ENCODE measurements at regions not wholly inside any gene's neighbourhood (a gene's known extent, or its start where the extent isn't known, plus 50 kb on each side); places are given as distances from the start of the nearest gene placed in this dataset.

GRCh38 chr9:17906176-17906840, 327.4 kb downstream of the SH3GL2 start (continued):
- TF ChIP-seq, protein P1, sequence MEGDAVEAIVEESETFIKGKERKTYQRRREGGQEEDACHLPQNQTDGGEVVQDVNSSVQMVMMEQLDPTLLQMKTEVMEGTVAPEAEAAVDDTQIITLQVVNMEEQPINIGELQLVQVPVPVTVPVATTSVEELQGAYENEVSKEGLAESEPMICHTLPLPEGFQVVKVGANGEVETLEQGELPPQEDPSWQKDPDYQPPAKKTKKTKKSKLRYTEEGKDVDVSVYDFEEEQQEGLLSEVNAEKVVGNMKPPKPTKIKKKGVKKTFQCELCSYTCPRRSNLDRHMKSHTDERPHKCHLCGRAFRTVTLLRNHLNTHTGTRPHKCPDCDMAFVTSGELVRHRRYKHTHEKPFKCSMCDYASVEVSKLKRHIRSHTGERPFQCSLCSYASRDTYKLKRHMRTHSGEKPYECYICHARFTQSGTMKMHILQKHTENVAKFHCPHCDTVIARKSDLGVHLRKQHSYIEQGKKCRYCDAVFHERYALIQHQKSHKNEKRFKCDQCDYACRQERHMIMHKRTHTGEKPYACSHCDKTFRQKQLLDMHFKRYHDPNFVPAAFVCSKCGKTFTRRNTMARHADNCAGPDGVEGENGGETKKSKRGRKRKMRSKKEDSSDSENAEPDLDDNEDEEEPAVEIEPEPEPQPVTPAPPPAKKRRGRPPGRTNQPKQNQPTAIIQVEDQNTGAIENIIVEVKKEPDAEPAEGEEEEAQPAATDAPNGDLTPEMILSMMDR (IDR thresholded peaks at IDR 0.05 in 2 of 3, conservative IDR thresholded peaks at IDR 0.05 in 1 of 3; ENCODE audit: borderline replicate concordance in 1 of 3, insufficient read depth in 1 of 3, low read depth in 2 of 3, low read length in 2 of 3), result no peak

DNA sequence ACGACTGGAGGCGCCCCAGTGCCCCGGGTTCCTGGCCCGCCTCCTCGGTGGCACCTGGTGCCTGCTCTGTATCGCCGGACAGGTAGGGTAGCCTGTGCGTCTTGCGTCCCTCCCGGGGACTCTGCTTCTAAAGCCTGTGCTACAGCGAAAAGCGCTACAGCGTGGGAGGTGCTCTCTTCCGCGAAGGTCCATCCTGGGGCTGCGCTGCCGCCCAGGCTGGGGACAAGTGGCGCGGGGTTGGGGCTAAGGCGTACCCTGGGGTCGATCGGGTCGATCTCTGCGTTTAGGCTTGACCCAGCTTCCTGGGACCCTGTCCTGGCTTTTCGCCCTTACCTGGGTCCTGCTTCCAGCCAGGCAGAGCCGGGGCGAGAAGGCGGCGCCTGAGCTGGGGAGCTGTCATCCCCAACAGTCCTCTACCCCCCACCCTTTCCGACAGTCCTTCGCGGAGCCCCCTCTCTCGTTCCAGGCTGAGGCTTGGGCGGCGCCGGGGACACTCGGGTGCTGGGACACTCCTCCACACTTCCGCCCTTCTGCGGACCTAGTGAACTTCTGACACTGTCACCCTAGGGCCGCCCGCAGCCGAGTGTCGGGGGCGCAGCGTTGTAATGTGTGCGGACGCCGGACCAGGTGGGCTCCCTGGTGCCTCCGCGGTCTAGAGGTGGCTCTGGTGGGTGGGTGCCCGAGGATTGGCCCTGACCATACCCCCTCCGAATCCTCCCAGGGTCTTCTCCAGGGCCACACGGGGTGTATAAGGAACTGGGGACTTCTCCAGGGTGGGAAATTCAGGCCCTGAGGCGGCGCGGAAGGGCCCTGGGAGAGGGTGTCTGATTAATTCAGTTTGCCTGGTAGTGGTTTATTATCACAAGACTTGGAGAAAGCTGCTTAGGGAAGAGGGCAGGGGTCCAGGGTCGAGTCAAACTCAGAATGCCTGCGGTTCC, 328.2 kb downstream of the SH3GL2 start:
- H3K9ac ChIP-seq (ENCODE audit: low read length), result no peak overlapping the region
- H3K79me2 ChIP-seq (ENCODE audit: insufficient read depth, low read length), result no peaks in the 10 kb centered on the region
- intact Hi-C loops (cut with micrococcal nuclease), result no loop called here
- no peaks in the 10 kb centered on the region for H3K4me1 ChIP-seq (ENCODE audit: control insufficient read depth in 1 of 2, insufficient read depth in 2 of 2, low read length in 2 of 2)
- no peaks in the 10 kb centered on the region for H4K20me1 ChIP-seq (ENCODE audit: insufficient read depth)
- DNase-seq (ENCODE audit: low read depth, low spot score), result no peak
- POLR2A ChIA-PET, result no interaction called here
- H3K9me3 ChIP-seq (ENCODE audit: control insufficient read depth in 1 of 2, insufficient read depth in 1 of 2, low read depth in 1 of 2, low read length in 2 of 2), result peaks cover 0 to 3% of the 10 kb centered on the region in 2 experiments; a peak in 2 of 4 replicates
- BruUV-seq (replicated peaks), result no TSS peak
- no peaks in the 10 kb centered on the region for H3K36me3 ChIP-seq (ENCODE audit: control insufficient read depth in 1 of 2, insufficient read depth in 2 of 2, low read length in 2 of 2)
- no peaks in the 10 kb centered on the region for H3K9me2 ChIP-seq (ENCODE audit: insufficient read depth)
- no peak for ATAC-seq
- no peak overlapping the region for H3K27ac ChIP-seq (ENCODE audit: low read depth, low read length)
- CTCF ChIA-PET, result no interaction called here
- no peak overlapping the region for H3K4me2 ChIP-seq (ENCODE audit: low read length)
- no peaks in the 10 kb centered on the region for H3K27me3 ChIP-seq (ENCODE audit: insufficient read depth, low read length)
- RAD21 ChIA-PET (ENCODE audit: low non-redundant PET in 1 of 2, low total read pairs in 2 of 2, uncharacterized antibody in 2 of 2, unreplicated experiment in 2 of 2), result no interaction called here
- no peak overlapping the region for H3K4me3 ChIP-seq (replicated peaks in 1 of 2; ENCODE audit: low read depth in 1 of 2, low read length in 2 of 2)
- no peak overlapping the region for H2AFZ ChIP-seq (ENCODE audit: low read depth, low read length, poor library complexity, severe bottlenecking)
- no peak for TF ChIP-seq RAD21 (IDR thresholded peaks at IDR 0.05; ENCODE audit: low read depth)
- no peak for TF ChIP-seq SRF (IDR thresholded peaks at IDR 0.05; ENCODE audit: low read depth)
- TF ChIP-seq, protein P1 (IDR thresholded peaks at IDR 0.05 in 2 of 3, conservative IDR thresholded peaks at IDR 0.05 in 1 of 3; ENCODE audit: borderline replicate concordance in 1 of 3, insufficient read depth in 1 of 3, low read depth in 2 of 3, low read length in 2 of 3), result no peak
- TF ChIP-seq ELF1 (IDR thresholded peaks at IDR 0.05; ENCODE audit: borderline replicate concordance, low read depth), result no peak
- no peak for TF ChIP-seq JUND (IDR thresholded peaks at IDR 0.05)
- TF ChIP-seq ATF3 (IDR thresholded peaks at IDR 0.05), result no peak
- no peak for TF ChIP-seq YY1 (IDR thresholded peaks at IDR 0.05; ENCODE audit: extremely low read depth, insufficient replicate concordance, low read depth, low read length)
